ENCODE measurements at regions not wholly inside any gene's neighbourhood (a gene's known extent, or its start where the extent isn't known, plus 50 kb on each side); places are given as distances from the start of the nearest gene placed in this dataset.

- POLR2A ChIA-PET: no interaction called here
Observed at GRCh38 chr13:34143637-34144036, 325.7 kb downstream of the RFC3 start.

GRCh38 chr13:34144142-34144541 is 326.2 kb downstream of the RFC3 start:
- peaks cover 6% of the 10 kb centered on the region for H3K9me3 Mint-ChIP-seq (ENCODE audit: unreplicated experiment)
- H3K27me3 Mint-ChIP-seq (ENCODE audit: insufficient read depth, unreplicated experiment): no peaks in the 10 kb centered on the region
- BruUV-seq (replicated peaks): no TSS peak
- TF ChIP-seq, protein P1, sequence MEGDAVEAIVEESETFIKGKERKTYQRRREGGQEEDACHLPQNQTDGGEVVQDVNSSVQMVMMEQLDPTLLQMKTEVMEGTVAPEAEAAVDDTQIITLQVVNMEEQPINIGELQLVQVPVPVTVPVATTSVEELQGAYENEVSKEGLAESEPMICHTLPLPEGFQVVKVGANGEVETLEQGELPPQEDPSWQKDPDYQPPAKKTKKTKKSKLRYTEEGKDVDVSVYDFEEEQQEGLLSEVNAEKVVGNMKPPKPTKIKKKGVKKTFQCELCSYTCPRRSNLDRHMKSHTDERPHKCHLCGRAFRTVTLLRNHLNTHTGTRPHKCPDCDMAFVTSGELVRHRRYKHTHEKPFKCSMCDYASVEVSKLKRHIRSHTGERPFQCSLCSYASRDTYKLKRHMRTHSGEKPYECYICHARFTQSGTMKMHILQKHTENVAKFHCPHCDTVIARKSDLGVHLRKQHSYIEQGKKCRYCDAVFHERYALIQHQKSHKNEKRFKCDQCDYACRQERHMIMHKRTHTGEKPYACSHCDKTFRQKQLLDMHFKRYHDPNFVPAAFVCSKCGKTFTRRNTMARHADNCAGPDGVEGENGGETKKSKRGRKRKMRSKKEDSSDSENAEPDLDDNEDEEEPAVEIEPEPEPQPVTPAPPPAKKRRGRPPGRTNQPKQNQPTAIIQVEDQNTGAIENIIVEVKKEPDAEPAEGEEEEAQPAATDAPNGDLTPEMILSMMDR (IDR thresholded peaks at IDR 0.05; ENCODE audit: unreplicated experiment): no peak
- no peaks in the 10 kb centered on the region for H3K36me3 Mint-ChIP-seq (ENCODE audit: insufficient read depth, unreplicated experiment)
- intact Hi-C loops (cut with micrococcal nuclease): no loop called here
- no peak overlapping the region for H3K27ac Mint-ChIP-seq (ENCODE audit: low read depth, unreplicated experiment)
- no peaks in the 10 kb centered on the region for H3K4me1 Mint-ChIP-seq (ENCODE audit: insufficient read depth, unreplicated experiment)
- ChIA-PET POLR2A (no interaction called here), CTCF (no interaction called here)
- DNase-seq (ENCODE audit: unreplicated experiment): no peak
- H3K4me3 Mint-ChIP-seq (ENCODE audit: unreplicated experiment): no peak overlapping the region

More at GRCh38 chr13:34143637-34144036, 325.7 kb downstream of the RFC3 start:
- H3K4me3 Mint-ChIP-seq (ENCODE audit: unreplicated experiment): no peak overlapping the region
- H3K4me1 Mint-ChIP-seq (ENCODE audit: insufficient read depth, unreplicated experiment): no peaks in the 10 kb centered on the region
- intact Hi-C loops (cut with micrococcal nuclease): no loop called here
- H3K27ac Mint-ChIP-seq (ENCODE audit: low read depth, unreplicated experiment): no peak overlapping the region
- TF ChIP-seq, protein P1 (IDR thresholded peaks at IDR 0.05; ENCODE audit: unreplicated experiment): no peak
- DNase-seq (ENCODE audit: unreplicated experiment): no peak
- H3K36me3 Mint-ChIP-seq (ENCODE audit: insufficient read depth, unreplicated experiment): no peaks in the 10 kb centered on the region
- no peaks in the 10 kb centered on the region for H3K27me3 Mint-ChIP-seq (ENCODE audit: insufficient read depth, unreplicated experiment)
- BruUV-seq (replicated peaks): no TSS peak
- CTCF ChIA-PET: interaction anchor here (1.3 kb wide), 1 partner anchor 21 kb away, joined by 7 read pairs; no protein-coding TSS in a partner anchor
- H3K9me3 Mint-ChIP-seq (ENCODE audit: unreplicated experiment): peaks cover 6% of the 10 kb centered on the region

DNA sequence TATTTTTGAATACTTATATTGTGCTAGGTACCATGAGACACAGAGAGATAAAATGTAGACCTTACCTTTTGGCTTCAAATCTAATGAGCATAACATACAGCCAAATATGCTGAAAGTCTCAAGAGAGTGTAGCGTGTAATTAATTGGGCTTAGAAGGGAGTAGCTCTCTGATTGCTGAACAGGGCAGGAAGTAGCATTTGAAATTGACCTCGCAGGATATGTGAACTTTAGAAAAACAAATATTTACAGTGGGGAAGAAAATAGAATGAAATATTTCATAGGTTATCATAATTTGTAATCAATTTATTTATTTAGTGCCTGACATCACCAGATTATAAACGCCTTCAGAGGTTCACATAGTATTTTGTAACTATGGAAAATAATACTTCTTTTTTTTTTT is 327.1 kb downstream of the RFC3 start:
- H3K9me3 Mint-ChIP-seq (ENCODE audit: unreplicated experiment): peaks cover 3% of the 10 kb centered on the region
- no peaks in the 10 kb centered on the region for H3K36me3 Mint-ChIP-seq (ENCODE audit: insufficient read depth, unreplicated experiment)
- DNase-seq (ENCODE audit: unreplicated experiment): no peak
- TF ChIP-seq, protein P1 (IDR thresholded peaks at IDR 0.05; ENCODE audit: unreplicated experiment): no peak
- no TSS peak for BruUV-seq (replicated peaks)
- ChIA-PET POLR2A (no interaction called here), CTCF (interaction anchor here (0.5 to 0.6 kb wide), 2 partner anchors 168 to 189 kb away, joined by 3 to 4 read pairs; no protein-coding TSS in a partner anchor)
- H3K27me3 Mint-ChIP-seq (ENCODE audit: insufficient read depth, unreplicated experiment): no peaks in the 10 kb centered on the region
- H3K4me1 Mint-ChIP-seq (ENCODE audit: insufficient read depth, unreplicated experiment): no peaks in the 10 kb centered on the region
- H3K4me3 Mint-ChIP-seq (ENCODE audit: unreplicated experiment): no peak overlapping the region
- H3K27ac Mint-ChIP-seq (ENCODE audit: low read depth, unreplicated experiment): no peak overlapping the region
- intact Hi-C loops (cut with micrococcal nuclease): no loop called here

DNA sequence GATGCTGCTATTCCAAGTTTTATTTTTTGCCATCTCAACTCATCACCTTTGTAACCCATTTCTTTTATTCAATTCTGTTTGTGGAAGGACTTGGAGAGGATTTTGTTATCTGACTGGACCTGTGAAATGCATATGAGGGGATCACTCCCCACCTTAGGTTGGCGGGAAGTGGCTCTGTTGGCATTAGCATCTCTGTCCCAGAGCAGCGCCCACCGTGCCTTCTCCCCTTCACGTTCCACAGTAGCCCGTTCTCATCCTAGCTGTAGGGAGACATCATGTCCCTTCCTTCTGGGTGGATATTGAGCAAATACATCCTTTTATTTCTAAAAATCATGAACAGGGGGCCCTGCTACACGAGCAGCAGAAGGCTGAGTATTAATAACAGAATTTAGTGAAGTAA is 330.4 kb downstream of the RFC3 start:
- H3K27ac Mint-ChIP-seq (ENCODE audit: low read depth, unreplicated experiment): no peak overlapping the region
- H3K4me3 Mint-ChIP-seq (ENCODE audit: unreplicated experiment): no peak overlapping the region
- TF ChIP-seq, protein P1 (IDR thresholded peaks at IDR 0.05; ENCODE audit: unreplicated experiment): no peak
- peaks cover 6% of the 10 kb centered on the region for H3K4me1 Mint-ChIP-seq (ENCODE audit: insufficient read depth, unreplicated experiment)
- POLR2A ChIA-PET: interaction anchor here (0.8 kb wide), 1 partner anchor 369 kb away, joined by 4 read pairs; no protein-coding TSS in a partner anchor
- no peak for DNase-seq (ENCODE audit: unreplicated experiment)
- no peaks in the 10 kb centered on the region for H3K27me3 Mint-ChIP-seq (ENCODE audit: insufficient read depth, unreplicated experiment)
- H3K36me3 Mint-ChIP-seq (ENCODE audit: insufficient read depth, unreplicated experiment): no peaks in the 10 kb centered on the region
- H3K9me3 Mint-ChIP-seq (ENCODE audit: unreplicated experiment): no peaks in the 10 kb centered on the region
- BruUV-seq (replicated peaks): no TSS peak
- CTCF ChIA-PET: interaction anchor here (0.6 kb wide), 1 partner anchor 219 kb away, joined by 3 read pairs; no protein-coding TSS in a partner anchor
- intact Hi-C loops (cut with micrococcal nuclease): no loop called here

All from MCF 10A (cell line).